ENCODE measurements at regions not wholly inside any gene's neighbourhood (a gene's known extent, or its start where the extent isn't known, plus 50 kb on each side); places are given as distances from the start of the nearest gene placed in this dataset.
A peak's percentile ranks its signal among the peaks of the same experiment; 100 is the strongest.

- Histone ChIP-seq H3K27me3 (ENCODE audit: insufficient read depth, low read length, poor library complexity, severe bottlenecking) (no peaks in the 10 kb centered on the region), H4K20me1 (ENCODE audit: insufficient read depth, low read length, poor library complexity, severe bottlenecking) (no peaks in the 10 kb centered on the region), H3K9me2 (replicated peaks; ENCODE audit: low read depth, low read length) (no peaks in the 10 kb centered on the region), H3K79me2 (ENCODE audit: insufficient read depth, low read length) (no peaks in the 10 kb centered on the region), H3K4me1 (ENCODE audit: insufficient read depth, low read length, poor library complexity, severe bottlenecking) (peaks cover 44% of the 10 kb centered on the region), H3K4me2 (ENCODE audit: low read depth, low read length, poor library complexity, severe bottlenecking) (no peak overlapping the region), H3K36me3 (ENCODE audit: insufficient read depth, low read length) (no peaks in the 10 kb centered on the region), H3K9me3 (ENCODE audit: insufficient read depth, low read depth, low read length) (no peaks in the 10 kb centered on the region), H3F3A (ENCODE audit: low read depth) (no peaks in the 10 kb centered on the region), H3K9ac (ENCODE audit: low read depth, low read length, poor library complexity, severe bottlenecking) (no peak overlapping the region), H2AFZ (ENCODE audit: low read length) (no peak overlapping the region), H3K4me3 (ENCODE audit: low read length, poor library complexity, severe bottlenecking) (no peak overlapping the region)
- TF ChIP-seq CTCF (conservative IDR thresholded peaks at IDR 0.05; ENCODE audit: low read length), result no peak
- no peak for TF ChIP-seq EZH2phosphoT487 (IDR thresholded peaks at IDR 0.05; ENCODE audit: borderline replicate concordance)
These were observed 65.5 kb upstream of the ROPN1 start for GRCh38 chr3:124057420-124057819.

- no peak overlapping the region for H3K9ac ChIP-seq (ENCODE audit: low read depth, low read length, poor library complexity, severe bottlenecking)
- H3K9me2 ChIP-seq (replicated peaks; ENCODE audit: low read depth, low read length), result no peaks in the 10 kb centered on the region
- no peaks in the 10 kb centered on the region for H3F3A ChIP-seq (ENCODE audit: low read depth)
- H3K9me3 ChIP-seq (ENCODE audit: insufficient read depth, low read depth, low read length), result no peaks in the 10 kb centered on the region
- no peak overlapping the region for H3K4me3 ChIP-seq (ENCODE audit: low read length, poor library complexity, severe bottlenecking)
- no peaks in the 10 kb centered on the region for H3K79me2 ChIP-seq (ENCODE audit: insufficient read depth, low read length)
- H3K27me3 ChIP-seq (ENCODE audit: insufficient read depth, low read length, poor library complexity, severe bottlenecking), result no peaks in the 10 kb centered on the region
- H4K20me1 ChIP-seq (ENCODE audit: insufficient read depth, low read length, poor library complexity, severe bottlenecking), result no peaks in the 10 kb centered on the region
- no peak for TF ChIP-seq EZH2phosphoT487 (IDR thresholded peaks at IDR 0.05; ENCODE audit: borderline replicate concordance)
- no peak for TF ChIP-seq CTCF (conservative IDR thresholded peaks at IDR 0.05; ENCODE audit: low read length)
- H3K4me1 ChIP-seq (ENCODE audit: insufficient read depth, low read length, poor library complexity, severe bottlenecking), result peaks cover 57% of the 10 kb centered on the region
- no peak overlapping the region for H3K4me2 ChIP-seq (ENCODE audit: low read depth, low read length, poor library complexity, severe bottlenecking)
- no peak overlapping the region for H2AFZ ChIP-seq (ENCODE audit: low read length)
- H3K36me3 ChIP-seq (ENCODE audit: insufficient read depth, low read length), result no peaks in the 10 kb centered on the region
These were observed 67.7 kb upstream of the ROPN1 start for GRCh38 chr3:124059580-124059979.

GRCh38 chr3:124063197-124063909, 71.4 kb upstream of the ROPN1 start:
- H4K20me1 ChIP-seq (ENCODE audit: insufficient read depth, low read length, poor library complexity, severe bottlenecking), result no peaks in the 10 kb centered on the region
- no peaks in the 10 kb centered on the region for H3K79me2 ChIP-seq (ENCODE audit: insufficient read depth, low read length)
- no peaks in the 10 kb centered on the region for H3K9me2 ChIP-seq (replicated peaks; ENCODE audit: low read depth, low read length)
- peak overlapping the region; percentile 42 for H3K4me2 ChIP-seq (ENCODE audit: low read depth, low read length, poor library complexity, severe bottlenecking)
- H2AFZ ChIP-seq (ENCODE audit: low read length), result no peak overlapping the region
- no peaks in the 10 kb centered on the region for H3F3A ChIP-seq (ENCODE audit: low read depth)
- no peaks in the 10 kb centered on the region for H3K36me3 ChIP-seq (ENCODE audit: insufficient read depth, low read length)
- H3K27me3 ChIP-seq (ENCODE audit: insufficient read depth, low read length, poor library complexity, severe bottlenecking), result no peaks in the 10 kb centered on the region
- TF ChIP-seq CTCF (conservative IDR thresholded peaks at IDR 0.05; ENCODE audit: low read length), result no peak
- no peak for TF ChIP-seq EZH2phosphoT487 (IDR thresholded peaks at IDR 0.05; ENCODE audit: borderline replicate concordance)
- no peak overlapping the region for H3K9ac ChIP-seq (ENCODE audit: low read depth, low read length, poor library complexity, severe bottlenecking)
- H3K4me3 ChIP-seq (ENCODE audit: low read length, poor library complexity, severe bottlenecking), result no peak overlapping the region
- H3K9me3 ChIP-seq (ENCODE audit: insufficient read depth, low read depth, low read length), result no peaks in the 10 kb centered on the region
- peaks cover 74% of the 10 kb centered on the region for H3K4me1 ChIP-seq (ENCODE audit: insufficient read depth, low read length, poor library complexity, severe bottlenecking)

All from Loucy (cell line).